ENCODE measurements at regions not wholly inside any gene's neighbourhood (a gene's known extent, or its start where the extent isn't known, plus 50 kb on each side); places are given as distances from the start of the nearest gene placed in this dataset.

- no peak for DNase-seq (ENCODE audit: extremely low spot score, unreplicated experiment)
- H3K4me1 Mint-ChIP-seq (ENCODE audit: unreplicated experiment) = peaks cover 4% of the 10 kb centered on the region
These were observed 550.7 kb upstream of the SLITRK5 start for GRCh38 chr13:87120476-87120875.

GRCh38 chr13:87122551-87122950 lies 548.6 kb upstream of the SLITRK5 start:
- TF ChIP-seq CTCF (conservative IDR thresholded peaks at IDR 0.05) = no peak
- Mint-ChIP-seq H3K27ac (no peak overlapping the region), H3K36me3 (no peaks in the 10 kb centered on the region), H3K27me3 (no peaks in the 10 kb centered on the region), H3K9me3 (no peaks in the 10 kb centered on the region), H3K4me1 (ENCODE audit: unreplicated experiment) (peaks cover 4% of the 10 kb centered on the region), H3K4me3 (no peak overlapping the region)
- no peak for DNase-seq (ENCODE audit: extremely low spot score, unreplicated experiment)

More at GRCh38 chr13:87120476-87120875, 550.7 kb upstream of the SLITRK5 start:
- H3K4me3 Mint-ChIP-seq = no peak overlapping the region
- H3K9me3 Mint-ChIP-seq = no peaks in the 10 kb centered on the region
- no peaks in the 10 kb centered on the region for H3K27me3 Mint-ChIP-seq
- no peak overlapping the region for H3K27ac Mint-ChIP-seq
- no peak for TF ChIP-seq CTCF (conservative IDR thresholded peaks at IDR 0.05)
- no peaks in the 10 kb centered on the region for H3K36me3 Mint-ChIP-seq

- H3K9me3 Mint-ChIP-seq = no peaks in the 10 kb centered on the region
- no peak for TF ChIP-seq CTCF (conservative IDR thresholded peaks at IDR 0.05)
- H3K4me1 Mint-ChIP-seq (ENCODE audit: unreplicated experiment) = peaks cover 4% of the 10 kb centered on the region
- H3K4me3 Mint-ChIP-seq = no peak overlapping the region
- DNase-seq (ENCODE audit: extremely low spot score, unreplicated experiment) = no peak
- no peaks in the 10 kb centered on the region for H3K36me3 Mint-ChIP-seq
- H3K27ac Mint-ChIP-seq = peak overlapping the region; percentile 12
- no peaks in the 10 kb centered on the region for H3K27me3 Mint-ChIP-seq
These were observed 547.0 kb upstream of the SLITRK5 start for GRCh38 chr13:87123987-87124784.

- no peak for DNase-seq (ENCODE audit: extremely low spot score, unreplicated experiment)
- peaks cover 5% of the 10 kb centered on the region for H3K9me3 Mint-ChIP-seq
- H3K27ac Mint-ChIP-seq = no peak overlapping the region
- H3K27me3 Mint-ChIP-seq = no peaks in the 10 kb centered on the region
- no peak for TF ChIP-seq CTCF (conservative IDR thresholded peaks at IDR 0.05)
- H3K36me3 Mint-ChIP-seq = no peaks in the 10 kb centered on the region
- peaks cover 4% of the 10 kb centered on the region for H3K4me1 Mint-ChIP-seq (ENCODE audit: unreplicated experiment)
- no peak overlapping the region for H3K4me3 Mint-ChIP-seq
These were observed 546.4 kb upstream of the SLITRK5 start for GRCh38 chr13:87124785-87125074.

GRCh38 chr13:87128036-87128435 lies 543.1 kb upstream of the SLITRK5 start:
- Mint-ChIP-seq H3K4me3 (no peak overlapping the region), H3K4me1 (ENCODE audit: unreplicated experiment) (peaks cover 4% of the 10 kb centered on the region), H3K27me3 (no peaks in the 10 kb centered on the region), H3K27ac (no peak overlapping the region), H3K9me3 (peaks cover 5% of the 10 kb centered on the region), H3K36me3 (no peaks in the 10 kb centered on the region)
- DNase-seq (ENCODE audit: extremely low spot score, unreplicated experiment) = no peak
- TF ChIP-seq CTCF (conservative IDR thresholded peaks at IDR 0.05) = no peak

Data from type B pancreatic cell (in vitro differentiated cells).